ENCODE measurements at regions not wholly inside any gene's neighbourhood (a gene's known extent, or its start where the extent isn't known, plus 50 kb on each side); places are given as distances from the start of the nearest gene placed in this dataset.

- H3K4me2 ChIP-seq: no peak overlapping the region
- POLR2A ChIA-PET: no interaction called here
- FAIRE-seq (no peak), DNase-seq (ENCODE audit: low read depth in 1 of 2, low spot score in 1 of 2) (no peak), ATAC-seq (no peak)
- no peaks in the 10 kb centered on the region for H3K4me1 ChIP-seq
- H3K27ac ChIP-seq: no peak overlapping the region
- H3K4me3 ChIP-seq: no peak overlapping the region
- CTCF ChIA-PET: no interaction called here
- H3K9me3 ChIP-seq: no peaks in the 10 kb centered on the region; the same call in 2 of the 3 replicates
- no peak for TF ChIP-seq KDM1A (IDR thresholded peaks at IDR 0.05; ENCODE audit: low read depth)
- no peak for TF ChIP-seq RAD21 (conservative IDR thresholded peaks at IDR 0.05 in 1 of 2, IDR thresholded peaks at IDR 0.05 in 1 of 2)
- TF ChIP-seq HDAC2 (IDR thresholded peaks at IDR 0.05): no peak
- no peak for TF ChIP-seq SMC3 (IDR thresholded peaks at IDR 0.05)
- no peak for TF ChIP-seq JUN (IDR thresholded peaks at IDR 0.05)
- no peak for TF ChIP-seq RARB (CRISPR knock-in tag; IDR thresholded peaks at IDR 0.05)
- TF ChIP-seq NR3C1 (IDR thresholded peaks at IDR 0.05): no peak
- TF ChIP-seq CHD4 (IDR thresholded peaks at IDR 0.05; ENCODE audit: borderline replicate concordance): no peak
- TF ChIP-seq HOXB5 (CRISPR knock-in tag; IDR thresholded peaks at IDR 0.05): no peak
- TF ChIP-seq NPAS2 (CRISPR knock-in tag; IDR thresholded peaks at IDR 0.05; ENCODE audit: borderline replicate concordance): no peak
- TF ChIP-seq USF2 (IDR thresholded peaks at IDR 0.05): no peak
- no peak for TF ChIP-seq ZSCAN20 (CRISPR knock-in tag; IDR thresholded peaks at IDR 0.05)
- TF ChIP-seq PHF8 (IDR thresholded peaks at IDR 0.05; ENCODE audit: borderline replicate concordance, low read depth): no peak
- TF ChIP-seq FOSB (CRISPR knock-in tag; IDR thresholded peaks at IDR 0.05): no peak
- no peak for TF ChIP-seq JUNB (IDR thresholded peaks at IDR 0.05)
- TF ChIP-seq TP53 (CRISPR knock-in tag; IDR thresholded peaks at IDR 0.05): no peak
- TF ChIP-seq CEBPB (IDR thresholded peaks at IDR 0.05): no peak
Observed at GRCh38 chr11:37484298-37484697, 886.3 kb upstream of the RAG2 start.

GRCh38 chr11:37483761-37484160, 885.7 kb upstream of the RAG2 start:
- CTCF ChIA-PET: no interaction called here
- FAIRE-seq: no peak
- WGBS (ENCODE audit: missing lambda C conversion rate): 0% methylated on average over 1 of the region's 1 CpG

GRCh38 chr11:37474889-37475288, 876.9 kb upstream of the RAG2 start:
- CTCF ChIA-PET: no interaction called here

More at GRCh38 chr11:37483761-37484160, 885.7 kb upstream of the RAG2 start:
- Histone ChIP-seq H3K4me3 (no peak overlapping the region), H3K4me1 (no peaks in the 10 kb centered on the region), H3K9me3 (no peaks in the 10 kb centered on the region; the same call in 2 of the 3 replicates), H3K27ac (no peak overlapping the region), H3K4me2 (no peak overlapping the region)
- POLR2A ChIA-PET: no interaction called here
- DNase-seq (ENCODE audit: low read depth in 1 of 2, low spot score in 1 of 2) (no peak), ATAC-seq (no peak)
- no peak for TF ChIP-seq ATOH8 (CRISPR knock-in tag; IDR thresholded peaks at IDR 0.05; ENCODE audit: low read depth)
- no peak for TF ChIP-seq EHF (CRISPR knock-in tag; IDR thresholded peaks at IDR 0.05)
- TF ChIP-seq FOSB (CRISPR knock-in tag; IDR thresholded peaks at IDR 0.05): no peak
- no peak for TF ChIP-seq PHF8 (IDR thresholded peaks at IDR 0.05; ENCODE audit: borderline replicate concordance, low read depth)
- no peak for TF ChIP-seq BCL3 (IDR thresholded peaks at IDR 0.05)
- TF ChIP-seq BHLHE40 (IDR thresholded peaks at IDR 0.05; ENCODE audit: low read depth, low read length): no peak
- no peak for TF ChIP-seq NR3C1 (IDR thresholded peaks at IDR 0.05)
- no peak for TF ChIP-seq MAZ (IDR thresholded peaks at IDR 0.05; ENCODE audit: borderline replicate concordance, low read depth, low read length)
- TF ChIP-seq HEYL (CRISPR knock-in tag; IDR thresholded peaks at IDR 0.05): no peak
- no peak for TF ChIP-seq NFE2L2 (conservative IDR thresholded peaks at IDR 0.05; ENCODE audit: low read length)

More at GRCh38 chr11:37474889-37475288, 876.9 kb upstream of the RAG2 start:
- Histone ChIP-seq H3K4me3 (no peak overlapping the region), H3K4me2 (no peak overlapping the region), H3K9me3 (no peaks in the 10 kb centered on the region), H3K4me1 (no peaks in the 10 kb centered on the region), H3K27ac (no peak overlapping the region)
- WGBS (ENCODE audit: missing lambda C conversion rate): 2% methylated on average over 2 of the region's 2 CpGs
- DNase-seq (ENCODE audit: low read depth in 1 of 2, low spot score in 1 of 2) (no peak), FAIRE-seq (no peak), ATAC-seq (no peak)
- POLR2A ChIA-PET: no interaction called here
- TF ChIP-seq HMGXB4 (CRISPR knock-in tag; IDR thresholded peaks at IDR 0.05; ENCODE audit: borderline replicate concordance) (no peak), REST (IDR thresholded peaks at IDR 0.05) (no peak), CHD2 (IDR thresholded peaks at IDR 0.05; ENCODE audit: low read length, partially characterized antibody) (no peak), NFE2L2 (conservative IDR thresholded peaks at IDR 0.05; ENCODE audit: low read length) (no peak), JUN (IDR thresholded peaks at IDR 0.05) (no peak), EHF (CRISPR knock-in tag; IDR thresholded peaks at IDR 0.05) (no peak), FOSB (CRISPR knock-in tag; IDR thresholded peaks at IDR 0.05) (no peak)
